Esophagus muscularis mucosa (tissue), 3 donors: ENCODE measurements at regions not wholly inside any gene's neighbourhood (a gene's known extent, or its start where the extent isn't known, plus 50 kb on each side); places are given as distances from the start of the nearest gene placed in this dataset.

Experiments used
- POLR2AphosphoS5 ChIP-seq, 2 donors: sonication (generic); formaldehyde crosslinking; IDR thresholded peaks; one replicate each; pipeline ENCODE4 v1.6.1; 2017; ENCODE audit warnings: antibody characterized with exemption in 2 of 2
- TF ChIP-seq, protein P1 (sequence below), 3 experiments: fragments of 200-600 bp in 2 of 3; fragments of 450-650 bp in 1 of 3; sonication (generic) in 2 of 3; IDR thresholded peaks; one replicate each; pipeline ENCODE4 v1.5.1; 2017 to 2019; ENCODE audit warnings: antibody characterized with exemption in 3 of 3, mild to moderate bottlenecking in 2 of 3, moderate library complexity in 1 of 3

DNA sequence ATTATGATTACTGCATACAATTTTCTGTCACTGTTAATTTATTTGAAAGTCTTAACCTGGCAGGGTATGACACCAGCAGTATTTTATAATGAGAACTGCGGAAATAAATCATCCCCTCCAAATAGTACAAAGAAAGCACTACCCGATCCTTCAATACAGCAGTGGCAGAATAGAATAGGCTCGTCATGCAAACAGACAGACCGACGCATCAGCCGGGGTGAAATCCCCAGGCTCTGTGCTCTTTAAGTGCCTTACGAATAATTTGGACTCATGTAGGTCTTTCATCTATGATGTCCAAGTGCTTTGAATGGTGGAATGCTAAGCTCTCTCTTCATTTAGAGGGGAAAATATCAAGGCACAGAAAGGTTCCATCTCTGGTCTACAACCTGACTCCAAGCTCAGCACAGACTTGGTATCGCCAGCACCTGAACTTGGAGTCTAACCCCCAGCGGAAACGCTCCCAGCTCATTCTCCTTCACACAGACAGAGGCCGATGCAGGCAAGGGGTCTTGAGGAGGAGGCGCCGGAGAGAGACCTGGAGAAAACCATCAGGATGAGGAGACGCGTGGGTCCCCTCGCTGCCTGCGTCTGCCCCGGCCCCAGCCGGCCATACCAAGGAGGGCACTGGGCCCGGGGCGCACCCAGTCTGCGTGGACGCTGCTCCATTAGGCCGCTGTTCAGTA is 568.1 kb upstream of the MKI67 start:
- no peak for TF ChIP-seq POLR2AphosphoS5 (IDR thresholded peaks at IDR 0.05)
- TF ChIP-seq, protein P1, sequence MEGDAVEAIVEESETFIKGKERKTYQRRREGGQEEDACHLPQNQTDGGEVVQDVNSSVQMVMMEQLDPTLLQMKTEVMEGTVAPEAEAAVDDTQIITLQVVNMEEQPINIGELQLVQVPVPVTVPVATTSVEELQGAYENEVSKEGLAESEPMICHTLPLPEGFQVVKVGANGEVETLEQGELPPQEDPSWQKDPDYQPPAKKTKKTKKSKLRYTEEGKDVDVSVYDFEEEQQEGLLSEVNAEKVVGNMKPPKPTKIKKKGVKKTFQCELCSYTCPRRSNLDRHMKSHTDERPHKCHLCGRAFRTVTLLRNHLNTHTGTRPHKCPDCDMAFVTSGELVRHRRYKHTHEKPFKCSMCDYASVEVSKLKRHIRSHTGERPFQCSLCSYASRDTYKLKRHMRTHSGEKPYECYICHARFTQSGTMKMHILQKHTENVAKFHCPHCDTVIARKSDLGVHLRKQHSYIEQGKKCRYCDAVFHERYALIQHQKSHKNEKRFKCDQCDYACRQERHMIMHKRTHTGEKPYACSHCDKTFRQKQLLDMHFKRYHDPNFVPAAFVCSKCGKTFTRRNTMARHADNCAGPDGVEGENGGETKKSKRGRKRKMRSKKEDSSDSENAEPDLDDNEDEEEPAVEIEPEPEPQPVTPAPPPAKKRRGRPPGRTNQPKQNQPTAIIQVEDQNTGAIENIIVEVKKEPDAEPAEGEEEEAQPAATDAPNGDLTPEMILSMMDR (IDR thresholded peaks at IDR 0.05), result no peak
